ENCODE measurements at regions not wholly inside any gene's neighbourhood (a gene's known extent, or its start where the extent isn't known, plus 50 kb on each side); places are given as distances from the start of the nearest gene placed in this dataset.
"Not testable (repeated sequence)": the region's sequence is repeated elsewhere in the genome, so short reads cannot be mapped to it uniquely, and the experiment has no call there.

DNA sequence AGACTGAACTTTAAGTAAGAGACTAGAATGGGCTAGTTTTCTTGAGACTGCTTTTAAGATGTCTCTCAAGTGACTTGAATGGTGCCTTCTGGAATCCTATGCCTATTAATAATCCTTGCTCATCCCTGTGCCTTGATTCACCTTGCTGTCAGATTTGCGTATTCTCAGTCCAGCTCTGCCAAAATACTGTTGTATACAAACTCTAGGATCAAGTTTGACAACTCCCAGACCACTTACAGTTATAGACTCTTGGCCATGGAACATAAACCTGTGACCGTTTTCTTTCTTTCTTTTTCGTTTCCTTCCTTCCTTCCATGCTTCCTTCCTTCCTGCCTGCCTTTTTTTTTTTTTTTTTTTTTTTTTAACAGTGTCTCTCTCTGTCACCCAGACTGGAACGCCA, 2390.9 kb upstream of the RAG2 start:
- Histone ChIP-seq H3K4me3 (no peak overlapping the region), H3K36me3 (no peaks in the 10 kb centered on the region)
- DNase-seq (ENCODE audit: low read depth in 1 of 2, low spot score in 2 of 2) = no peak

DNA sequence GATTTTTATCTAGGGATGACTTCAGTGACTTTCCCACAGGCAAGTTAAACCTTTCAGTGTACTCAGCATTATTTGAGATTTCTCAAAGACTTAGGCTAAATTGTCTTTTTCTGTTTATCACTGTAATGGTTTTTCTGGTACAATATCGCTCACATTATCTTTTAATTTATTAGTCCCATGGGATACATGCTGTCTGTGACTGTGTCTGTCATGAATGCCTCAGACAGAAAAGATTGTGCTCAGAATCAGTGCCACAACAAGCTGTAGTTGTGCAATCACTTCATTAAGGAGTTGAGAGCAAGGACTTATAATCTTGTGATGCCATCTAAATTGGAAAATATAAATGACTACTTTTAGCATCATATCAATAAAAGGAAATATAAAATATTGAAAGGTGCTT, 2374.2 kb upstream of the RAG2 start:
- no peaks in the 10 kb centered on the region for H3K4me1 ChIP-seq (replicated peaks)
- no peak overlapping the region for H3K27ac ChIP-seq
- DNase-seq (ENCODE audit: low read depth in 1 of 2, low spot score in 2 of 2) = no peak
- no peaks in the 10 kb centered on the region for H3K36me3 ChIP-seq
- no peak overlapping the region for H3K4me3 ChIP-seq
- H3K27me3 ChIP-seq (replicated peaks) = no peaks in the 10 kb centered on the region
- H3K9me3 ChIP-seq (replicated peaks) = no peaks in the 10 kb centered on the region; the same call in 1 of the 2 replicates

More for the DNA sequence above, 2390.9 kb upstream of the RAG2 start:
- Histone ChIP-seq H3K9me3 (replicated peaks) (no peaks in the 10 kb centered on the region; the same call in none of the 2 replicates), H3K27ac (no peak overlapping the region), H3K4me1 (replicated peaks) (no peaks in the 10 kb centered on the region), H3K27me3 (replicated peaks) (no peaks in the 10 kb centered on the region)

DNA sequence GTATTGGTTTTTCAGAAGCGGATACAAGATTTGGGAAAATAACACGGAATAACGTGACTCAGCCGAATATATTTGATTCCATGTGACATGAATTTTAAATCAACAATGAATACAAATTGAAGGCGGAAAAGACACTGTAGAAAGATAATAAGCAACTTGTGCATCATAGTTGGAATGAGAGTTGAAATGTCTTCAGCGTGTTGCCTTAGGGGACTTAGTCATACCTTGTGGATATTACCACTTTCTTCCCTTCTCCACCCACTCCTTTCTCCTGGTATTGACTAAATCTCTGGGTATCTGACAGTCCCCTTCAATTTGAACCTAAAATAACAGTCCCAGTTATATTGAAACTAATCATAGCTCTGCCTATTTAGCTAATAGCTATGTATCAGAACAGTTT, 2373.1 kb upstream of the RAG2 start:
- Histone ChIP-seq H3K27ac (no peak overlapping the region), H3K36me3 (no peaks in the 10 kb centered on the region), H3K4me1 (replicated peaks) (no peaks in the 10 kb centered on the region), H3K4me3 (no peak overlapping the region), H3K9me3 (replicated peaks) (no peaks in the 10 kb centered on the region; the same call in 1 of the 2 replicates), H3K27me3 (replicated peaks) (no peaks in the 10 kb centered on the region)
- no peak for DNase-seq (ENCODE audit: low read depth in 1 of 2, low spot score in 2 of 2)

- no peak for DNase-seq (ENCODE audit: low read depth in 1 of 2, low spot score in 2 of 2)
- H3K4me1 ChIP-seq (replicated peaks) = no peaks in the 10 kb centered on the region
- H3K27me3 ChIP-seq (replicated peaks) = no peaks in the 10 kb centered on the region
- H3K27ac ChIP-seq = no peak overlapping the region
- no peaks in the 10 kb centered on the region; the same call in 1 of the 2 replicates for H3K9me3 ChIP-seq (replicated peaks)
- no peak overlapping the region for H3K4me3 ChIP-seq
- H3K36me3 ChIP-seq = no peaks in the 10 kb centered on the region
These were observed 2370.9 kb upstream of the RAG2 start for GRCh38 chr11:38968951-38969350.

DNA sequence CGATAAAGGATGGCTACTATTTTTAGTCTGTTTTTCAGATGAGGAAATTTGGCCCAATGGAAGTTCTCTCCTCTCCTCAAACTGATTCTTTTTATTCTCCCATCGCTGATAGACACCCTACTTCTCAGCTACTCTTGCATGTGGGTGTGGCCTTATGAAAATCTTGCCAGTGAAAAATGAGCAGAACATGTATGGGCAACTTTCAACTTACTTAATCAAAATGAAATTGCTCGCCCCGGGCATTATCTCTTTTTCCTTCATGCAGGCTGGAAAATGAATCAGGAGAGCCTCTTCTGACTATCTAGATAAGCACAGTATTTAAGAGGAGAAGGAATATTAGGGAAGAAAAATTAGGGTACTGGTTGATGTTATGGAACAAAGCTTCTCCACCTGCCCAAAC, 2354.7 kb upstream of the RAG2 start:
- H3K36me3 ChIP-seq = no peaks in the 10 kb centered on the region
- H3K4me3 ChIP-seq = no peak overlapping the region
- DNase-seq (ENCODE audit: low read depth in 1 of 2, low spot score in 2 of 2) = no peak
- H3K9me3 ChIP-seq (replicated peaks) = no peaks in the 10 kb centered on the region; the same call in 1 of the 2 replicates
- H3K4me1 ChIP-seq (replicated peaks) = no peaks in the 10 kb centered on the region
- no peak overlapping the region for H3K27ac ChIP-seq
- no peaks in the 10 kb centered on the region for H3K27me3 ChIP-seq (replicated peaks)

DNA sequence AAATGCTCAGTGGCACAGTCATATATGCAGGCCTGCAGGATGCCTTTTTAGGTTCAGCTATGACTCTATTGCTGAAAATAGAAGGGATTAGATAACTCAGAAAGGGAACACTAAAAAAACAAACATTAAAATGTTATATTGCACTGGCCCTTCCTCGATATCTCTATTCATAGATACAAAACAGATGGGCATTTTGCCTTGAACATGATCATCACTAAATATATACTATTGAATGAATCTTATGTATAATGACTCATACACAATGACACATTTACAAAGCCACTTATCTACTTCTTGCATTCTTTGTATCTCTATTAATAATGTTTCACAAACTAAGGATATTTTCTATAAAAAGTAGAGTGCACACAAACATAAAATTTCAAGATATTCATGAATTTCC, 2352.8 kb upstream of the RAG2 start:
- no peak overlapping the region for H3K27ac ChIP-seq
- no peaks in the 10 kb centered on the region for H3K36me3 ChIP-seq
- no peak for DNase-seq (ENCODE audit: low read depth in 1 of 2, low spot score in 2 of 2)
- no peaks in the 10 kb centered on the region; the same call in 1 of the 2 replicates for H3K9me3 ChIP-seq (replicated peaks)
- H3K27me3 ChIP-seq (replicated peaks) = no peaks in the 10 kb centered on the region
- H3K4me1 ChIP-seq (replicated peaks) = no peaks in the 10 kb centered on the region
- H3K4me3 ChIP-seq = no peak overlapping the region

DNA sequence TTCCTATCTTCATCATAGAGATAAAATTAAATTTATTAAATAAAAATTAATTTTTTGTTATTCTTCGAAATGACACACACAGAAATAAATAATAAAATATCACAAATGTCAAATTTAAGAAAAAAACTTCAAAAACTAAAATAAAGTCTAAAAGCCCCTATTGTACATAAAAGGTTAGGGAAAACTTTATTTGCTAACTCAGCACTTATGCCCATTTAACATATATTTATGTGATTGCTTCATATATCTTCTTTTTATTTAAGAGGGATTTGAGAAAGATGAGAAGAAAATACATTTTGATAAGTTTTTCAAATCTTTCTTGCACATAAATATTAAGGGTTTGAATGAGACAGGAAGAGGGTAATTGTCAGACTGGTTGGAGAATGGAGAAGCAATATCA, 2350.4 kb upstream of the RAG2 start:
- no peak for DNase-seq (ENCODE audit: low read depth in 1 of 2, low spot score in 2 of 2)
- Histone ChIP-seq H3K4me3 (no peak overlapping the region), H3K4me1 (replicated peaks) (no peaks in the 10 kb centered on the region), H3K9me3 (replicated peaks) (no peaks in the 10 kb centered on the region; the same call in 1 of the 2 replicates), H3K27me3 (replicated peaks) (no peaks in the 10 kb centered on the region), H3K36me3 (no peaks in the 10 kb centered on the region), H3K27ac (no peak overlapping the region)

GRCh38 chr11:38937709-38938108, 2339.7 kb upstream of the RAG2 start:
- H3K4me1 ChIP-seq (replicated peaks) = no peaks in the 10 kb centered on the region
- H3K4me3 ChIP-seq = no peak overlapping the region
- no peak for DNase-seq (ENCODE audit: low read depth in 1 of 2, low spot score in 2 of 2)
- H3K9me3 ChIP-seq (replicated peaks) = peaks cover 2% of the 10 kb centered on the region; the same call in 1 of the 2 replicates
- no peaks in the 10 kb centered on the region for H3K36me3 ChIP-seq
- H3K27me3 ChIP-seq (replicated peaks) = no peaks in the 10 kb centered on the region
- no peak overlapping the region for H3K27ac ChIP-seq

DNA sequence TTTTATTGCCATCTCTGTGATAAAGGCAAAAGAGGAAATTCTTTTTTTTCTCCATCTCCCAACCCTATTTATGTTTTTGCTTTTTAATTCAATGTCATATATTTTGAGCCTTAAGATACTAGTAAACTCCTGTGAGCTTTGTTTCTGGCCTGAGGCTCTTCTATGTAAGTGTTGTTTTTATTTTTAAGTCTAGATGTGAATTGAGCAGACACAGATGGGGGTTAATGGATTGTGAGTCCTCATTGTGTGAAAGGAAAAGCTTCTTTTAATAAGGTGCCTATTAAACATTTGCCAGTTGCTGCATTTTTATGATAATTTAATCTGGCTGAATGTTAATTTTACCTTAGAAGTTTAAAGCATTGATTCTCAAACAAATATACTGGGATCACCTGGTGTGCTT, 2337.9 kb upstream of the RAG2 start:
- Histone ChIP-seq H3K27me3 (replicated peaks) (no peaks in the 10 kb centered on the region), H3K9me3 (replicated peaks) (peaks cover 2% of the 10 kb centered on the region; the same call in 1 of the 2 replicates), H3K4me1 (replicated peaks) (no peaks in the 10 kb centered on the region), H3K4me3 (no peak overlapping the region), H3K27ac (no peak overlapping the region), H3K36me3 (no peaks in the 10 kb centered on the region)
- DNase-seq (ENCODE audit: low read depth in 1 of 2, low spot score in 2 of 2) = no peak

- Histone ChIP-seq H3K4me3 (no peak overlapping the region), H3K36me3 (no peaks in the 10 kb centered on the region), H3K9me3 (replicated peaks) (no peaks in the 10 kb centered on the region), H3K4me1 (replicated peaks) (no peaks in the 10 kb centered on the region), H3K27me3 (replicated peaks) (no peaks in the 10 kb centered on the region), H3K27ac (no peak overlapping the region)
- no peak for DNase-seq (ENCODE audit: low read depth in 1 of 2, low spot score in 2 of 2)
These were observed 2330.0 kb upstream of the RAG2 start for GRCh38 chr11:38927993-38928392.

- no peak for DNase-seq (ENCODE audit: low read depth in 1 of 2, low spot score in 2 of 2)
- Histone ChIP-seq H3K4me1 (replicated peaks) (no peaks in the 10 kb centered on the region), H3K27me3 (replicated peaks) (no peaks in the 10 kb centered on the region)
These were observed 2326.6 kb upstream of the RAG2 start for GRCh38 chr11:38924644-38925043.

GRCh38 chr11:38900211-38900610, 2302.2 kb upstream of the RAG2 start:
- Histone ChIP-seq H3K4me1 (replicated peaks) (no peaks in the 10 kb centered on the region), H3K27ac (no peak overlapping the region), H3K27me3 (replicated peaks) (no peaks in the 10 kb centered on the region), H3K36me3 (no peaks in the 10 kb centered on the region), H3K9me3 (replicated peaks) (no peaks in the 10 kb centered on the region; the same call in 1 of the 2 replicates), H3K4me3 (no peak overlapping the region)
- no peak for DNase-seq (ENCODE audit: low read depth in 1 of 2, low spot score in 2 of 2)

More at GRCh38 chr11:38924644-38925043, 2326.6 kb upstream of the RAG2 start:
- H3K27ac ChIP-seq = no peak overlapping the region
- H3K9me3 ChIP-seq (replicated peaks) = no peaks in the 10 kb centered on the region
- H3K36me3 ChIP-seq = no peaks in the 10 kb centered on the region
- H3K4me3 ChIP-seq = no peak overlapping the region

DNA sequence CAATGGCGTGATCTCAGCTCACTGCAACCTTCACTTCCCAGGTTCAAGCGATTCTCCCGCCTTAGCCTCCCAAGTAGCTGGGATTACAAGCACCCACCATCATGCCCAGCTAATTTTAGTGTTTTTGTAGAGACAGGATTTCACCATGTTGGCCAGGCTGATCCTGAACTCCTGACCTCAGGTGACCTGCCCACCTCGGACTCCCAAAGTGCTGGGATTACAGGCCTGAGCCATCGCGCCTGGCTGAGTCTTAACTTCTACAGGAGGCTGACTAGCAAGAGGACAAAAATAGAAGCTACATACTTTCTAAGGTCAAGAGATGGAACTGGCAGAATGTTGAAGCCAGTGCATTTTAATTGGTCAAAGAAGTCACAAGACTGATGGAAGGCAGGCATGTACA, 2296.2 kb upstream of the RAG2 start:
- not testable (repeated sequence) for H3K4me3 ChIP-seq; H3K9me3 ChIP-seq (replicated peaks); H3K36me3 ChIP-seq; H3K27ac ChIP-seq; DNase-seq (ENCODE audit: low read depth in 1 of 2, low spot score in 2 of 2); H3K4me1 ChIP-seq (replicated peaks); H3K27me3 ChIP-seq (replicated peaks)

DNA sequence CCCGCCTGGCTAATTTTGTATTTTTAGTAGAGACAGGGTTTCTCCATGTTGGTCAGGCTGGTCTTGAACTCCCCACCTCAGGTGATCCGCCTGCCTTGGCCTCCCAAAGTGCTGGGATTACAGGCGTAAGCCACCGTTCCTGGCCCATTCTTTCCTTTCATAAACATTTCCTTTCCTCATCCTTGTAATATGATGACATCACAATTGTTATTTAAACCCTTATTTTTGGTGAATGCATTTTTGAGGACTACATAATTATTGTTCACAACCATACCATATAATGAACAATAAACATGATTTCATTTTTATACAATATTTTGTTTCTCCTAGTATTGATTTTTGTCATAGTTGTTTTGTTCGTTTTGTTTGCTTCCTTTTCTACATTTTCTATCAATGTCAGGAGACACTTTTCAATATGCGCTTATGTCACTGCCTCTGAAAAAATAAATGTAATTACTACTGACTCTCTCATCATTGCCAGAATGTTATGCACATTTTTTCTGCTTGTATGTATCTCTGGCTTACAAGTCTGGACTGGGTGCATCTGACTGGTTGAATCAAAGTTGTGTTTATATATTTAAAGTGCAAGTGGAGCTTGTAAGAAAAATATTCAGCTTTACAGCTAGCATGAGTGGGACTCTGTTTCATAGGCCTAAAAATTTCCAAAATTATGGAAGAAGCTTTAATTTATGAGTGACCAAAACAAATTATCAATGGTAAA, 2286.3 kb upstream of the RAG2 start:
- no peaks in the 10 kb centered on the region for H3K4me1 ChIP-seq (replicated peaks)
- H3K4me3 ChIP-seq = no peak overlapping the region
- no peaks in the 10 kb centered on the region; the same call in 1 of the 2 replicates for H3K27me3 ChIP-seq (replicated peaks)

GRCh38 chr11:38867338-38867737, 2269.3 kb upstream of the RAG2 start:
- Histone ChIP-seq H3K27ac (no peak overlapping the region), H3K9me3 (replicated peaks) (no peaks in the 10 kb centered on the region), H3K4me1 (replicated peaks) (no peaks in the 10 kb centered on the region), H3K4me3 (no peak overlapping the region), H3K27me3 (replicated peaks) (no peaks in the 10 kb centered on the region), H3K36me3 (no peaks in the 10 kb centered on the region)
- no peak for DNase-seq (ENCODE audit: low read depth in 1 of 2, low spot score in 2 of 2)

More for the DNA sequence above, 2286.3 kb upstream of the RAG2 start:
- Histone ChIP-seq H3K27ac (no peak overlapping the region), H3K9me3 (replicated peaks) (no peaks in the 10 kb centered on the region), H3K36me3 (no peaks in the 10 kb centered on the region)
- DNase-seq (ENCODE audit: low read depth in 1 of 2, low spot score in 2 of 2) = no peak

All from SJSA1 (cell line).